ENCODE measurements at regions not wholly inside any gene's neighbourhood (a gene's known extent, or its start where the extent isn't known, plus 50 kb on each side); places are given as distances from the start of the nearest gene placed in this dataset.
A peak's percentile ranks its signal among the peaks of the same experiment; 100 is the strongest.

GRCh38 chr5:114296191-114296590, 65.7 kb upstream of the KCNN2 start:
- no peak for DNase-seq (ENCODE audit: low read depth)
- no peak for TF ChIP-seq CTCF (IDR thresholded peaks at IDR 0.05; ENCODE audit: insufficient read depth, low read depth, low read length, missing control alignments)
- H3K4me3 ChIP-seq (ENCODE audit: low read length) = no peak overlapping the region

GRCh38 chr5:114297915-114298314, 64.0 kb upstream of the KCNN2 start:
- no peak for TF ChIP-seq CTCF (IDR thresholded peaks at IDR 0.05; ENCODE audit: insufficient read depth, low read depth, low read length, missing control alignments)
- DNase-seq (ENCODE audit: low read depth) = no peak
- no peak overlapping the region for H3K4me3 ChIP-seq (ENCODE audit: low read length)

GRCh38 chr5:114305402-114306207, 56.3 kb upstream of the KCNN2 start:
- no peak overlapping the region for H3K4me3 ChIP-seq (ENCODE audit: low read length)
- TF ChIP-seq CTCF (IDR thresholded peaks at IDR 0.05; ENCODE audit: insufficient read depth, low read depth, low read length, missing control alignments) = peak; percentile 41

GRCh38 chr5:114308017-114308416, 53.9 kb upstream of the KCNN2 start:
- H3K4me3 ChIP-seq (ENCODE audit: low read length) = no peak overlapping the region
- TF ChIP-seq CTCF (IDR thresholded peaks at IDR 0.05; ENCODE audit: insufficient read depth, low read depth, low read length, missing control alignments) = no peak
- DNase-seq (ENCODE audit: low read depth) = no peak

More at GRCh38 chr5:114305402-114306207, 56.3 kb upstream of the KCNN2 start:
- peak; percentile 21 for DNase-seq (ENCODE audit: low read depth)

GRCh38 chr5:114308508-114308907, 53.4 kb upstream of the KCNN2 start:
- H3K4me3 ChIP-seq (ENCODE audit: low read length) = no peak overlapping the region
- TF ChIP-seq CTCF (IDR thresholded peaks at IDR 0.05; ENCODE audit: insufficient read depth, low read depth, low read length, missing control alignments) = no peak
- no peak for DNase-seq (ENCODE audit: low read depth)

GRCh38 chr5:114310666-114311065, 51.2 kb upstream of the KCNN2 start:
- no peak for DNase-seq (ENCODE audit: low read depth)
- no peak overlapping the region for H3K4me3 ChIP-seq (ENCODE audit: low read length)
- TF ChIP-seq CTCF (IDR thresholded peaks at IDR 0.05; ENCODE audit: insufficient read depth, low read depth, low read length, missing control alignments) = no peak

GRCh38 chr5:114311281-114311680, 50.6 kb upstream of the KCNN2 start:
- TF ChIP-seq CTCF (IDR thresholded peaks at IDR 0.05; ENCODE audit: insufficient read depth, low read depth, low read length, missing control alignments) = no peak
- H3K4me3 ChIP-seq (ENCODE audit: low read length) = no peak overlapping the region
- DNase-seq (ENCODE audit: low read depth) = no peak
